Right lobe of liver (tissue), 4 donors: ENCODE measurements at regions not wholly inside any gene's neighbourhood (a gene's known extent, or its start where the extent isn't known, plus 50 kb on each side); places are given as distances from the start of the nearest gene placed in this dataset.

Experiments used
- CTCF ChIP-seq, 4 donors: fragments of 200-600 bp in 3 of 4; fragments of 450-650 bp in 1 of 4; IDR thresholded peaks; one replicate each; pipeline versions ENCODE4 v1.5.1 to v1.8.0; 2016 to 2022; ENCODE audit warnings: antibody characterized with exemption in 4 of 4, mild to moderate bottlenecking in 2 of 4
- POLR2A ChIP-seq: fragments of 450-650 bp; IDR thresholded peaks from one replicate; pipeline ENCODE4 v1.6.1; 2017; ENCODE audit warnings: antibody characterized with exemption, mild to moderate bottlenecking
- donor health status: DM: no; HTN: no; CAD: no.
- donor health status: DM: no; HTN: no; CAD: no.
- donor health status: DM: no; HTN: yes; CAD: no.

DNA sequence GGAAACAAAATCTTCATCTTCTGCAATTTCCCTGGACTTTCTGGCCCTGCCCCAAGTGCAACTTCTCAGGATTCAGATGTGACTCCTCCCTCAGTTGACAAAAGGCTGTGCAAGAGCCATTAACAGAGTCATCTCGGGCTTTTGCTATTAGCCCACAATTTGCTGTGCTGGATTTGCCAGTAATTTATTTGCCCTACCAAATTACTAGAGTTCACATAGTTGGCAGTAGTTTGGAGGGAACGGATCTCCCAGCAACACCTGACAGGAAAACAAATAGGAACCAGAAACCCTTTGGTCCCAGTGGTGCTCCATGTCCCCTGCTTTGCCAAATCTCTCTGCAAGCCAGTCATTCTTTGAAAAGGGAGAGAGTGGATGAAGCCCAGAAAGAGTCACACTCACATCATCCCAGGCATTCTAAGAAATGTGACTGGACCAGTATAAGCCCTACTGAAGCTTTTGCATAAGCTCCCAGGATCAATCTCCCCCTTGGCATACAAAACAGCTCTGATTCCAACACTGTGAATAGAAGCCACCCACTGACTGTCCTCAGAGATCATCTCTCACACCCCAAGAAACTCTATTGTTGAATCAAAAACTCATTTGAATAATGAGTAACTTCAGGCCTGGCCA is 350.1 kb upstream of the NBEA start:
- TF ChIP-seq CTCF (IDR thresholded peaks at IDR 0.05) (no peak), POLR2A (no peak)
